ENCODE measurements at regions not wholly inside any gene's neighbourhood (a gene's known extent, or its start where the extent isn't known, plus 50 kb on each side); places are given as distances from the start of the nearest gene placed in this dataset.

GRCh38 chr3:187921391-187922074, 176.3 kb upstream of the BCL6 start:
- no peak overlapping the region for H3K4me3 ChIP-seq (IDR thresholded peaks at IDR 0.05; ENCODE audit: insufficient read depth, low read depth, low read length)
- TF ChIP-seq CTCF (conservative IDR thresholded peaks at IDR 0.05; ENCODE audit: low read depth, low read length), result no peak
- H4K20me1 ChIP-seq (ENCODE audit: insufficient read depth), result no peaks in the 10 kb centered on the region
- no peaks in the 10 kb centered on the region for H3K36me3 ChIP-seq (ENCODE audit: insufficient read depth)
- H3K27me3 ChIP-seq (ENCODE audit: insufficient read depth, low read depth), result no peaks in the 10 kb centered on the region
- no peak overlapping the region for H2AFZ ChIP-seq (ENCODE audit: low read depth)
- no peaks in the 10 kb centered on the region for H3K4me1 ChIP-seq (ENCODE audit: low read depth, poor library complexity, severe bottlenecking)
- H3K9ac ChIP-seq, result no peak overlapping the region
- no peak overlapping the region for H3K4me2 ChIP-seq
- no peaks in the 10 kb centered on the region for H3K79me2 ChIP-seq (ENCODE audit: insufficient read depth, low read depth)
- H3K27ac ChIP-seq, result no peak overlapping the region

GRCh38 chr3:187922704-187923416, 177.6 kb upstream of the BCL6 start:
- TF ChIP-seq CTCF (conservative IDR thresholded peaks at IDR 0.05; ENCODE audit: low read depth, low read length), result no peak
- H3K79me2 ChIP-seq (ENCODE audit: insufficient read depth, low read depth), result no peaks in the 10 kb centered on the region
- H3K9ac ChIP-seq, result no peak overlapping the region
- H4K20me1 ChIP-seq (ENCODE audit: insufficient read depth), result no peaks in the 10 kb centered on the region
- H3K4me1 ChIP-seq (ENCODE audit: low read depth, poor library complexity, severe bottlenecking), result no peaks in the 10 kb centered on the region
- no peaks in the 10 kb centered on the region for H3K27me3 ChIP-seq (ENCODE audit: insufficient read depth, low read depth)
- H3K4me2 ChIP-seq, result no peak overlapping the region
- H3K4me3 ChIP-seq (IDR thresholded peaks at IDR 0.05; ENCODE audit: insufficient read depth, low read depth, low read length), result no peak overlapping the region
- no peak overlapping the region for H2AFZ ChIP-seq (ENCODE audit: low read depth)
- no peak overlapping the region for H3K27ac ChIP-seq
- no peaks in the 10 kb centered on the region for H3K36me3 ChIP-seq (ENCODE audit: insufficient read depth)

- H3K4me2 ChIP-seq, result no peak overlapping the region
- H3K4me3 ChIP-seq (IDR thresholded peaks at IDR 0.05; ENCODE audit: insufficient read depth, low read depth, low read length), result no peak overlapping the region
- TF ChIP-seq CTCF (conservative IDR thresholded peaks at IDR 0.05; ENCODE audit: low read depth, low read length), result no peak
- no peak overlapping the region for H3K27ac ChIP-seq
- no peak overlapping the region for H3K9ac ChIP-seq
- H3K4me1 ChIP-seq (ENCODE audit: low read depth, poor library complexity, severe bottlenecking), result no peaks in the 10 kb centered on the region
- H3K27me3 ChIP-seq (ENCODE audit: insufficient read depth, low read depth), result no peaks in the 10 kb centered on the region
- no peaks in the 10 kb centered on the region for H3K36me3 ChIP-seq (ENCODE audit: insufficient read depth)
- no peak overlapping the region for H2AFZ ChIP-seq (ENCODE audit: low read depth)
- no peaks in the 10 kb centered on the region for H3K79me2 ChIP-seq (ENCODE audit: insufficient read depth, low read depth)
- H4K20me1 ChIP-seq (ENCODE audit: insufficient read depth), result no peaks in the 10 kb centered on the region
Measured at GRCh38 chr3:187924651-187925050, 179.4 kb upstream of the BCL6 start.

- Histone ChIP-seq H3K4me2 (no peak overlapping the region), H4K20me1 (ENCODE audit: insufficient read depth) (no peaks in the 10 kb centered on the region), H3K4me3 (IDR thresholded peaks at IDR 0.05; ENCODE audit: insufficient read depth, low read depth, low read length) (no peak overlapping the region), H3K27ac (no peak overlapping the region), H3K36me3 (ENCODE audit: insufficient read depth) (no peaks in the 10 kb centered on the region), H3K9ac (no peak overlapping the region), H3K27me3 (ENCODE audit: insufficient read depth, low read depth) (no peaks in the 10 kb centered on the region), H3K4me1 (ENCODE audit: low read depth, poor library complexity, severe bottlenecking) (no peaks in the 10 kb centered on the region), H2AFZ (ENCODE audit: low read depth) (no peak overlapping the region), H3K79me2 (ENCODE audit: insufficient read depth, low read depth) (no peaks in the 10 kb centered on the region)
- TF ChIP-seq CTCF (conservative IDR thresholded peaks at IDR 0.05; ENCODE audit: low read depth, low read length), result no peak
Measured at GRCh38 chr3:187925326-187925725, 180.1 kb upstream of the BCL6 start.
